ENCODE measurements at regions not wholly inside any gene's neighbourhood (a gene's known extent, or its start where the extent isn't known, plus 50 kb on each side); places are given as distances from the start of the nearest gene placed in this dataset.

DNA sequence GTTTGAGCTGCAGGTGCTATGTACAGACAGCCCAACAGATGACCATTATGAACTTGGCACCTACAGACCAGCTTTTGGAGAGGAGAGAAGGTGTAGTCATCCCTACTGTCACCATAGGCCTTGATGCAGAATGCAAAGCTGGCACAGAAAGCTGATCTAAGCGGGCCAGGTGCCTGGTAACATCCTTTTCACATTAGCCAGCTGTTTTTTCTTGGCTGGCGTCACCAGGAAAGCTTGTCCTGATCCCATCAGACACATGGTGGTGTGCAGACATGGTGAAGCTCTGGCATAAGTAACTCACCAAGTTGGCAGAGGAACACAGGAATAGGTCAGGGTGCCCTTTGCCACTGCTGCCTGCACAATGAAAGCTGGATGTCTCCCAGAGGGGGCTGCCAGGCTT, 97.2 kb upstream of the MB21D2 start:
- peaks cover 6 to 12% (median 8%) of the 10 kb centered on the region in 4 donors for H3K4me1 ChIP-seq
- TF ChIP-seq POLR2AphosphoS5 (IDR thresholded peaks at IDR 0.05) = no peak
- no peak for TF ChIP-seq EP300 (IDR thresholded peaks at IDR 0.05)
- no peak for TF ChIP-seq POLR2A (IDR thresholded peaks at IDR 0.05; ENCODE audit: low read depth)
- TF ChIP-seq, protein P1, sequence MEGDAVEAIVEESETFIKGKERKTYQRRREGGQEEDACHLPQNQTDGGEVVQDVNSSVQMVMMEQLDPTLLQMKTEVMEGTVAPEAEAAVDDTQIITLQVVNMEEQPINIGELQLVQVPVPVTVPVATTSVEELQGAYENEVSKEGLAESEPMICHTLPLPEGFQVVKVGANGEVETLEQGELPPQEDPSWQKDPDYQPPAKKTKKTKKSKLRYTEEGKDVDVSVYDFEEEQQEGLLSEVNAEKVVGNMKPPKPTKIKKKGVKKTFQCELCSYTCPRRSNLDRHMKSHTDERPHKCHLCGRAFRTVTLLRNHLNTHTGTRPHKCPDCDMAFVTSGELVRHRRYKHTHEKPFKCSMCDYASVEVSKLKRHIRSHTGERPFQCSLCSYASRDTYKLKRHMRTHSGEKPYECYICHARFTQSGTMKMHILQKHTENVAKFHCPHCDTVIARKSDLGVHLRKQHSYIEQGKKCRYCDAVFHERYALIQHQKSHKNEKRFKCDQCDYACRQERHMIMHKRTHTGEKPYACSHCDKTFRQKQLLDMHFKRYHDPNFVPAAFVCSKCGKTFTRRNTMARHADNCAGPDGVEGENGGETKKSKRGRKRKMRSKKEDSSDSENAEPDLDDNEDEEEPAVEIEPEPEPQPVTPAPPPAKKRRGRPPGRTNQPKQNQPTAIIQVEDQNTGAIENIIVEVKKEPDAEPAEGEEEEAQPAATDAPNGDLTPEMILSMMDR (IDR thresholded peaks at IDR 0.05) = no peak
- H3K27ac ChIP-seq (replicated peaks in 1 of 4) = no peak overlapping the region
- WGBS = 100% methylated on average over 1 of the region's 2 CpGs
- intact Hi-C loops (cut with DNase I) = no loop called here
- H3K9me3 ChIP-seq = peaks cover 0 to 15% (median 12%) of the 10 kb centered on the region in 4 donors
- no peak overlapping the region for H3K4me3 ChIP-seq
- H3K27me3 ChIP-seq = no peaks in the 10 kb centered on the region
- H3K36me3 ChIP-seq = no peaks in the 10 kb centered on the region
- DNase-seq (ENCODE audit: extremely low spot score) = no peak

DNA sequence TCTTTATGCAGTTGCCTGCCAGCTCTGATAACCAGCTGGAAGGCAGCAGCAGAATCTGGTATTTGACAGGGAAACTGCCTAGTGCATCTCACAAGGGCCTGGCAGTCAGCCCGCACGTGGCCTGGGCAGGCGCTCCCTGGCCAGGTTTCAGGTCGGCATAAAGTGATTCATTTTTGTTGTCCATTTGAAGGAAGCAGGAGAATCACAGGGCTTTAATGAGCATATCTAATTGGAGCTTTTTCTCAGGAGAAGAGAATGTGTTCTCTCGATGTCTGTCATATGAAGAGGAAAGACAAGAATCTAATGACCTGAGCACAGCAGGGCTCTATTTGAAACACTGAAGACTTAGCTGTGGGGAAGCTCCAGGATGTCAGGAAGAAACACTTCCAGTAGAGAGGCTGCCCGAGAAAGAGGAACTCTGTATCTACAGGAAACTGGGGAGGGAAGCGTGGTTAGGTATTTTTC, 98.8 kb upstream of the MB21D2 start:
- intact Hi-C loops (cut with DNase I) = no loop called here
- Histone ChIP-seq H3K27me3 (no peaks in the 10 kb centered on the region), H3K4me3 (no peak overlapping the region), H3K36me3 (no peaks in the 10 kb centered on the region), H3K27ac (replicated peaks in 1 of 4) (no peak overlapping the region), H3K4me1 (peaks cover 4 to 8% (median 6%) of the 10 kb centered on the region in 4 donors), H3K9me3 (peaks cover 0 to 15% (median 12%) of the 10 kb centered on the region in 4 donors)
- DNase-seq (ENCODE audit: extremely low spot score) = no peak
- TF ChIP-seq POLR2A (IDR thresholded peaks at IDR 0.05; ENCODE audit: low read depth) (no peak), EP300 (IDR thresholded peaks at IDR 0.05) (no peak)
- TF ChIP-seq, protein P1 (IDR thresholded peaks at IDR 0.05) = no peak
- WGBS = 39% methylated on average over 7 of the region's 7 CpGs

DNA sequence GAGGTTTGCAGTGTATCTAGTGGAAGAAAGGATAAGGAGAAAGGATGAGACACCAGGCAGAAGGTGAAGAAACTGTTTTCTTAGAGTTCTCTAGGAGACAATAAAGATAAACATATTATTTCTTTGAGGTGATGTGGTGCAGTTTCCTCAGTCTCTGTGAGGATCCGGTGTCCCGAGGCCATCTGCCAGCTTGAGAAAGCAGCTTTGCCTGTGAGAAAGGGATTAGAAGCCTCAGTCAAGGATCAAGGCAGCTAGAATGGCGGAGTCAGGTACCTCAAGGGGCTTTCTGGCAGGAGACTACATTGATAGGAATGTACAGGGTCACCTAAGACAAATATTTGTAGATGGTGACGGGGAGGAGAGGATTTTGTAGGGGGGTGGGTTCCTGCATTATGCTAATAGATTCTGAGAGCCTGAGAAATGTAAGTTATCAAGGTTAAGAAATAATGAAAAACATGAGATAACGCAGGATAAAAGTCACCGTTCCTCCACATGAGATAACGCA, 103.9 kb upstream of the MB21D2 start:
- no peak overlapping the region for H3K27ac ChIP-seq (replicated peaks in 1 of 4)
- 92% methylated on average over 7 of the region's 7 CpGs for WGBS
- no peaks in the 10 kb centered on the region for H3K36me3 ChIP-seq
- H3K4me1 ChIP-seq = peaks cover 0 to 3% (median 1%) of the 10 kb centered on the region in 4 donors
- DNase-seq (ENCODE audit: extremely low spot score) = no peak
- TF ChIP-seq, protein P1 (IDR thresholded peaks at IDR 0.05) = no peak
- TF ChIP-seq POLR2A (IDR thresholded peaks at IDR 0.05; ENCODE audit: low read depth) (no peak), POLR2AphosphoS5 (IDR thresholded peaks at IDR 0.05) (no peak), EP300 (IDR thresholded peaks at IDR 0.05) (no peak)
- H3K4me3 ChIP-seq = no peak overlapping the region
- intact Hi-C loops (cut with DNase I) = no loop called here
- no peaks in the 10 kb centered on the region for H3K9me3 ChIP-seq
- H3K27me3 ChIP-seq = no peaks in the 10 kb centered on the region

DNA sequence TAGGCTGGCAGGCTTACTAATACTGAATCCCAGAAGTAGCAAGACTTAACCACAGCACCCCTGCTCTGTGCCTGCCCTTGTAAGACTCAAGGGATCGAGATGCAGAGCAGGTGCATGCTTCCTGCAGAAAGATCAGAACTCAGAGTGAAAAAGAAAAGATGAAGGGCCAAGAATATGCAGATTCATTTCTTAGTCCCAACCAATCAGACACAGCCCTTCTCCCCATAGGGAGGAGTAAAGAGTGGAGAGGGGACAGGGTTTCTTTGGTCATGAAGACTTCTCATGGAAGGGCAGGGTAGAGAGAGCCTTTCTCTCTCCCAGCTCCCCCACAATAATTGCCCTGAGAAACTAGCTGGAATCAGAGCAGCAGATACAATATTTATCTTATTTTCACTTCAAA, 105.6 kb upstream of the MB21D2 start:
- DNase-seq (ENCODE audit: extremely low spot score) = no peak
- intact Hi-C loops (cut with DNase I) = no loop called here
- Histone ChIP-seq H3K4me1 (no peaks in the 10 kb centered on the region), H3K27ac (replicated peaks in 1 of 4) (no peak overlapping the region), H3K9me3 (no peaks in the 10 kb centered on the region), H3K36me3 (no peaks in the 10 kb centered on the region), H3K27me3 (no peaks in the 10 kb centered on the region), H3K4me3 (no peak overlapping the region)
- TF ChIP-seq POLR2A (IDR thresholded peaks at IDR 0.05; ENCODE audit: low read depth) (no peak), EP300 (IDR thresholded peaks at IDR 0.05) (no peak), POLR2AphosphoS5 (IDR thresholded peaks at IDR 0.05) (no peak)
- TF ChIP-seq, protein P1 (IDR thresholded peaks at IDR 0.05) = no peak
- 92% methylated on average over 1 of the region's 1 CpG for WGBS

DNA sequence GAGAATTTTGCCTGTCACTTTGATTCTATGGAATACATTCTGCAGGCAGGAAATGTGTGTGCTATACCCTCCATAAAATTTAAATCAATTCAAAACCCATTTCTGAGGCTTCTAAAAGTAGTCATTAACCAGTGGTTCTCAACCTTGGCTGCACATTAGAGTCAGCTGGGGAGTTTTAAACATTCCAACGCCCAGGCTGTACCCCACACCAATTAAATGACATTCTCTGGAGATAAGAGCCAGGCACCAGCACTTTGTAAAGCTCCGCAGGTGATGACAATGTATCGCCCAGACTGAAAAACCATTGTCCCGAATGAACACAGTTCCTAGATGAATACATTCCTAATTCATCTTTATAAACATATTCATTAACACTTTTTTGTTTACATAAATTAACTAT, 110.6 kb upstream of the MB21D2 start:
- 75% methylated on average over 4 of the region's 4 CpGs for WGBS

More for the DNA sequence above, 110.6 kb upstream of the MB21D2 start:
- TF ChIP-seq POLR2AphosphoS5 (IDR thresholded peaks at IDR 0.05) = no peak
- TF ChIP-seq EP300 (IDR thresholded peaks at IDR 0.05) = no peak
- TF ChIP-seq, protein P1 (IDR thresholded peaks at IDR 0.05) = no peak
- TF ChIP-seq POLR2A (IDR thresholded peaks at IDR 0.05; ENCODE audit: low read depth) = no peak
- H3K36me3 ChIP-seq = no peaks in the 10 kb centered on the region
- no peak overlapping the region for H3K4me3 ChIP-seq
- no peak overlapping the region for H3K27ac ChIP-seq (replicated peaks in 1 of 4)
- no peaks in the 10 kb centered on the region for H3K27me3 ChIP-seq
- intact Hi-C loops (cut with DNase I) = no loop called here
- H3K4me1 ChIP-seq = peaks cover 0 to 6% (median 0%) of the 10 kb centered on the region in 4 donors
- DNase-seq (ENCODE audit: extremely low spot score) = no peak
- no peaks in the 10 kb centered on the region for H3K9me3 ChIP-seq
